ENCODE measurements at regions not wholly inside any gene's neighbourhood (a gene's known extent, or its start where the extent isn't known, plus 50 kb on each side); places are given as distances from the start of the nearest gene placed in this dataset.

DNA sequence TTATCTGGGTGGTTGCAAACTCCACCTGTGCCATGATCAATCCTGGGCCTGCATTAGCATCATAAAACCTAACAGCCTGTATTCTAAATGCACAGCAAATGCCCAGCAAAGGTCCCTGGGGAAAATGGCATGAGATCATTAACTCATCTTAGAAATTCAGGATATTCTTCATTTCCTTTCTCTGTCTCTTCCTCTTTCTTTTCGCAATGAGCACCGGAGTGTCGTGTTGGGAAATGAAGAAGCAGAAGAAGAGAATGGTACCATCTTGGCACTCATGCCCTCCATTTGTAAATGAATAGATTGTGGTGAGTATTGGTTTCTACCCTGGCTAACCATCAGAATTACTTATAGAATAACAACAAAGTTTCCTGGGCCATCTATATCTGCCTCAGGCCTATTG lies 193.6 kb downstream of the GALC start:
- TF ChIP-seq POLR2A (IDR thresholded peaks at IDR 0.05) = no peak
- TF ChIP-seq, protein P1, sequence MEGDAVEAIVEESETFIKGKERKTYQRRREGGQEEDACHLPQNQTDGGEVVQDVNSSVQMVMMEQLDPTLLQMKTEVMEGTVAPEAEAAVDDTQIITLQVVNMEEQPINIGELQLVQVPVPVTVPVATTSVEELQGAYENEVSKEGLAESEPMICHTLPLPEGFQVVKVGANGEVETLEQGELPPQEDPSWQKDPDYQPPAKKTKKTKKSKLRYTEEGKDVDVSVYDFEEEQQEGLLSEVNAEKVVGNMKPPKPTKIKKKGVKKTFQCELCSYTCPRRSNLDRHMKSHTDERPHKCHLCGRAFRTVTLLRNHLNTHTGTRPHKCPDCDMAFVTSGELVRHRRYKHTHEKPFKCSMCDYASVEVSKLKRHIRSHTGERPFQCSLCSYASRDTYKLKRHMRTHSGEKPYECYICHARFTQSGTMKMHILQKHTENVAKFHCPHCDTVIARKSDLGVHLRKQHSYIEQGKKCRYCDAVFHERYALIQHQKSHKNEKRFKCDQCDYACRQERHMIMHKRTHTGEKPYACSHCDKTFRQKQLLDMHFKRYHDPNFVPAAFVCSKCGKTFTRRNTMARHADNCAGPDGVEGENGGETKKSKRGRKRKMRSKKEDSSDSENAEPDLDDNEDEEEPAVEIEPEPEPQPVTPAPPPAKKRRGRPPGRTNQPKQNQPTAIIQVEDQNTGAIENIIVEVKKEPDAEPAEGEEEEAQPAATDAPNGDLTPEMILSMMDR (IDR thresholded peaks at IDR 0.05) = no peak

All from esophagus squamous epithelium (tissue), 4 donors.